Panc1 (cell line): ENCODE measurements at regions not wholly inside any gene's neighbourhood (a gene's known extent, or its start where the extent isn't known, plus 50 kb on each side); places are given as distances from the start of the nearest gene placed in this dataset.

ENCODE experiments used
- ATAC-seq: fragments of 200-7000 bp; cut with Tn5 transposase; 2 replicates; pipeline ENCODE4 v1.9.1; 2020; ENCODE audit warnings: mild to moderate bottlenecking, moderate library complexity
- BruUV-seq: library from RNA; stranded (reverse); fragments of 400-500 nt; replicated peaks from 2 replicates; lab custom pipeline; 2021; lab: Mats Ljungman, UMichigan
- CTCF ChIA-PET: fragments of 300-600 bp; sonication (Branson Sonifier 250); formaldehyde crosslinking; loops from one replicate; lab custom pipeline; 2022; ENCODE audit warnings: antibody characterized with exemption; lab: Charles Lee
- POLR2A ChIA-PET: fragments of 300-600 bp; sonication (Branson Sonifier 250); formaldehyde crosslinking; loops from one replicate; lab custom pipeline; 2022; ENCODE audit warnings: antibody characterized with exemption; lab: Charles Lee
- DNase-seq: peaks from one replicate; pipeline ENCODE4 v3.0.0-alpha.2; 2010; ENCODE audit warnings: low read depth, low spot score
- H3K27ac ChIP-seq: 2 replicates; pipeline ENCODE4 v1.5.1; 2011; ENCODE audit warnings: mild to moderate bottlenecking, low read length, inconsistent platforms
- H3K27me3 ChIP-seq: fragments of 200-500 bp; sonication (Bioruptor generic); 2 replicates; pipeline ENCODE4 v1.6.0; 2014; ENCODE audit warnings: low read length, inconsistent platforms; ENCODE audit not compliant: control insufficient read depth, insufficient read depth
- H3K36me3 ChIP-seq: fragments of 200-500 bp; sonication (Bioruptor generic); 2 replicates; pipeline ENCODE4 v1.5.1; 2014; ENCODE audit warnings: inconsistent platforms, mild to moderate bottlenecking, low read length, moderate library complexity; ENCODE audit not compliant: control insufficient read depth, insufficient read depth
- H3K4me1 ChIP-seq: 2 replicates; pipeline ENCODE4 v1.5.1; 2011; ENCODE audit warnings: inconsistent platforms, mild to moderate bottlenecking, low read length, moderate library complexity; ENCODE audit not compliant: control insufficient read depth, insufficient read depth
- H3K4me3 ChIP-seq, 2 experiments: 2 replicates each; pipeline ENCODE4 v1.5.1; 2011 to 2012; ENCODE audit warnings: low read depth in 2 of 2, low read length in 2 of 2, mild to moderate bottlenecking in 2 of 2, inconsistent platforms in 1 of 2, moderate library complexity in 1 of 2
- H3K9me3 ChIP-seq: fragments of 200-500 bp; sonication (Bioruptor generic); 2 replicates; pipeline ENCODE4 v1.5.1; 2014; ENCODE audit warnings: low read depth, mild to moderate bottlenecking, inconsistent platforms, low read length, moderate library complexity; ENCODE audit not compliant: control insufficient read depth, insufficient read depth
- POLR2AphosphoS5 ChIP-seq: IDR thresholded peaks from 2 replicates; pipeline ENCODE4 v1.6.1; 2012; ENCODE audit warnings: mild to moderate bottlenecking, low read depth, low read length, moderate library complexity
- SIN3A ChIP-seq: IDR thresholded peaks from 2 replicates; pipeline ENCODE4 v1.6.1; 2012; ENCODE audit warnings: low read depth, mild to moderate bottlenecking, low read length, moderate library complexity, borderline replicate concordance; ENCODE audit not compliant: insufficient read depth
- TCF7L2 ChIP-seq: IDR thresholded peaks from 2 replicates; pipeline ENCODE4 v1.6.1; 2011; ENCODE audit warnings: mild to moderate bottlenecking, low read depth, low read length, inconsistent platforms
- in situ Hi-C: cut with HindIII; loops from 2 replicates; pipeline ENCODE4 v1.10.0; 2016; ENCODE audit warnings: low sequenced_read_pairs, low pct_unique_long_range_greater_than_20kb
- intact Hi-C: fragments of 100-400 bp; cut with micrococcal nuclease; formaldehyde crosslinking; loops from one replicate; pipeline ENCODE4 v1.10.0; 2022; ENCODE audit not compliant: unreplicated experiment
- TF ChIP-seq, protein P1 (sequence below): fragments of 450-650 bp; IDR thresholded peaks from 2 replicates; pipeline ENCODE4 v1.5.1; 2017; ENCODE audit warnings: mild to moderate bottlenecking
- TF ChIP-seq, protein P2 (sequence below), 2 experiments: IDR thresholded peaks; 2 replicates each; pipeline ENCODE4 v1.6.1; 2011 to 2012; ENCODE audit warnings: low read depth in 2 of 2, control low read depth in 1 of 2, low read length in 1 of 2, mild to moderate bottlenecking in 1 of 2, moderate library complexity in 1 of 2; ENCODE audit not compliant: insufficient read depth in 1 of 2

DNA sequence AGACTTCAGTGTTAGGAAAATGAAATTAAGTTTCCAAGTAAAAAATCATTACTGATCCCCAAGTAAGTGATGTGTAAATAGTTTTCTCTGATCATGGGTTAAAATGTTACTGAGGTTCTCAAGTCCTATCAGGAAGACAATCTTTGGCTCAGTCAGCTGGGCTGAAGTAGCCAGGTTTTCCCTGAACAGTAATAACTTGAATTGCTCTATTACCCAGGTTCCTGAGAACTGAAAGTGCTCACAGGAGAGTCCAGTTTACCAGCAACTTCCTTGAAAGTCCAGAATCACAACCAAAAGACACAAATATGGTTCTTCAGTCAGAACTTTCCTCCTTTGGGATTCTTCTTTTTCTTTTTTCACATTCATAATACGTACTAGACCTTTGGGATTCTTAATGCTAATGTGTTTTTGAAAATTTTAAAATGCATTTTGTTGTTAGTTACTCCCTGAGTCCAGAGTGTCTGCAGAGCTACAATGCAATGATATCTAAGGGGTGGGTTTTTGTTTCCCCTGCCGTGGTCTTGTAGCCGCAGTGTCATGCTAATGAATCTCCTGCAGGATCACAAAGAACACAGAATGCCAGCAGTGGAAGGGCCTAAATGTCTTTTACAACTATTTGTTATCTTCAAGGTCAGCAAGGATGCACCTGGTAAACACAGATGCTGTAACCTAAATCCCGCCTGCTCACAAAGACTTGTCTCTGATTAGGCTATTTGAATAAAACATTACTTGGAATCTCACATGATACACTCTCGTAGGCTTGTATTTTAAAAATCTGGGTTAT lies 439.8 kb upstream of the NR3C2 start:
- Histone ChIP-seq H3K27me3 (no peaks in the 10 kb centered on the region), H3K9me3 (no peaks in the 10 kb centered on the region), H3K36me3 (no peaks in the 10 kb centered on the region), H3K4me1 (no peaks in the 10 kb centered on the region), H3K27ac (no peak overlapping the region), H3K4me3 (no peak overlapping the region)
- DNase-seq (no peak), ATAC-seq (no peak)
- in situ Hi-C loops, result no loop called here
- TF ChIP-seq POLR2AphosphoS5 (no peak), SIN3A (no peak), TCF7L2 (no peak)
- TF ChIP-seq, protein P1, sequence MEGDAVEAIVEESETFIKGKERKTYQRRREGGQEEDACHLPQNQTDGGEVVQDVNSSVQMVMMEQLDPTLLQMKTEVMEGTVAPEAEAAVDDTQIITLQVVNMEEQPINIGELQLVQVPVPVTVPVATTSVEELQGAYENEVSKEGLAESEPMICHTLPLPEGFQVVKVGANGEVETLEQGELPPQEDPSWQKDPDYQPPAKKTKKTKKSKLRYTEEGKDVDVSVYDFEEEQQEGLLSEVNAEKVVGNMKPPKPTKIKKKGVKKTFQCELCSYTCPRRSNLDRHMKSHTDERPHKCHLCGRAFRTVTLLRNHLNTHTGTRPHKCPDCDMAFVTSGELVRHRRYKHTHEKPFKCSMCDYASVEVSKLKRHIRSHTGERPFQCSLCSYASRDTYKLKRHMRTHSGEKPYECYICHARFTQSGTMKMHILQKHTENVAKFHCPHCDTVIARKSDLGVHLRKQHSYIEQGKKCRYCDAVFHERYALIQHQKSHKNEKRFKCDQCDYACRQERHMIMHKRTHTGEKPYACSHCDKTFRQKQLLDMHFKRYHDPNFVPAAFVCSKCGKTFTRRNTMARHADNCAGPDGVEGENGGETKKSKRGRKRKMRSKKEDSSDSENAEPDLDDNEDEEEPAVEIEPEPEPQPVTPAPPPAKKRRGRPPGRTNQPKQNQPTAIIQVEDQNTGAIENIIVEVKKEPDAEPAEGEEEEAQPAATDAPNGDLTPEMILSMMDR, result no peak
- TF ChIP-seq, protein P2, sequence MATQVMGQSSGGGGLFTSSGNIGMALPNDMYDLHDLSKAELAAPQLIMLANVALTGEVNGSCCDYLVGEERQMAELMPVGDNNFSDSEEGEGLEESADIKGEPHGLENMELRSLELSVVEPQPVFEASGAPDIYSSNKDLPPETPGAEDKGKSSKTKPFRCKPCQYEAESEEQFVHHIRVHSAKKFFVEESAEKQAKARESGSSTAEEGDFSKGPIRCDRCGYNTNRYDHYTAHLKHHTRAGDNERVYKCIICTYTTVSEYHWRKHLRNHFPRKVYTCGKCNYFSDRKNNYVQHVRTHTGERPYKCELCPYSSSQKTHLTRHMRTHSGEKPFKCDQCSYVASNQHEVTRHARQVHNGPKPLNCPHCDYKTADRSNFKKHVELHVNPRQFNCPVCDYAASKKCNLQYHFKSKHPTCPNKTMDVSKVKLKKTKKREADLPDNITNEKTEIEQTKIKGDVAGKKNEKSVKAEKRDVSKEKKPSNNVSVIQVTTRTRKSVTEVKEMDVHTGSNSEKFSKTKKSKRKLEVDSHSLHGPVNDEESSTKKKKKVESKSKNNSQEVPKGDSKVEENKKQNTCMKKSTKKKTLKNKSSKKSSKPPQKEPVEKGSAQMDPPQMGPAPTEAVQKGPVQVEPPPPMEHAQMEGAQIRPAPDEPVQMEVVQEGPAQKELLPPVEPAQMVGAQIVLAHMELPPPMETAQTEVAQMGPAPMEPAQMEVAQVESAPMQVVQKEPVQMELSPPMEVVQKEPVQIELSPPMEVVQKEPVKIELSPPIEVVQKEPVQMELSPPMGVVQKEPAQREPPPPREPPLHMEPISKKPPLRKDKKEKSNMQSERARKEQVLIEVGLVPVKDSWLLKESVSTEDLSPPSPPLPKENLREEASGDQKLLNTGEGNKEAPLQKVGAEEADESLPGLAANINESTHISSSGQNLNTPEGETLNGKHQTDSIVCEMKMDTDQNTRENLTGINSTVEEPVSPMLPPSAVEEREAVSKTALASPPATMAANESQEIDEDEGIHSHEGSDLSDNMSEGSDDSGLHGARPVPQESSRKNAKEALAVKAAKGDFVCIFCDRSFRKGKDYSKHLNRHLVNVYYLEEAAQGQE (IDR thresholded peaks at IDR 0.05; ENCODE audit: insufficient read depth in 1 of 2, low read depth in 2 of 2, low read length in 1 of 2), result no peak
- ChIA-PET POLR2A (no interaction called here), CTCF (no interaction called here)
- no TSS peak for BruUV-seq
- intact Hi-C loops, result no loop called here

DNA sequence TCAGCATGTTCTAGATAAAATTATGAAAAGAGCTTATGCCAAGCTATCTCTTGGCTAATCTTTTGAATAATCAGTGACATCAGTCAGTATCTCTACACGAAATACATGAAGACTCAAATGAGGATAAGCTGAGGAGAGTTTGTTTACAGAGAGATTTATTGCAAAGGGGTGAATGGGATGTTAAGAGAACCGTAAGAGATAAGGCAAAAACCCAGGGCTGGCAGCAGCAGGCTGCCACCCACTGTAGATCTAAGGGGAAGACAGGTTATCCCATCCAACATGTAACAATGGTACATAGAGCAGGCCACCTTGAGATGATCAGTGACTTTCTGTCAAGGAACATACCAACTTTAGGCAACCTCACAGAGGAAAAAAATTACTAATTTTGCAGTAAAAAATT lies 432.1 kb upstream of the NR3C2 start:
- Histone ChIP-seq H3K4me3 (no peak overlapping the region), H3K27ac (no peak overlapping the region), H3K36me3 (no peaks in the 10 kb centered on the region; the same call in 1 of the 2 replicates), H3K27me3 (no peaks in the 10 kb centered on the region), H3K9me3 (no peaks in the 10 kb centered on the region), H3K4me1 (no peaks in the 10 kb centered on the region)
- intact Hi-C loops, result no loop called here
- ATAC-seq (no peak), DNase-seq (no peak)
- no TSS peak for BruUV-seq
- in situ Hi-C loops, result no loop called here
- POLR2A ChIA-PET, result no interaction called here
- TF ChIP-seq POLR2AphosphoS5, result no peak
- TF ChIP-seq, protein P2 (IDR thresholded peaks at IDR 0.05; ENCODE audit: insufficient read depth in 1 of 2, low read depth in 2 of 2, low read length in 1 of 2), result no peak
- TF ChIP-seq, protein P1, result no peak
- no peak for TF ChIP-seq SIN3A
- TF ChIP-seq TCF7L2, result no peak
- CTCF ChIA-PET, result no interaction called here
